Left colon (tissue), 2 donors: ENCODE measurements at regions not wholly inside any gene's neighbourhood (a gene's known extent, or its start where the extent isn't known, plus 50 kb on each side); places are given as distances from the start of the nearest gene placed in this dataset.
A peak's percentile ranks its signal among the peaks of the same experiment; 100 is the strongest.

ENCODE experiments used
- ATAC-seq: fragments of 200-7000 bp; cut with Tn5 transposase; one replicate; pipeline ENCODE4 v1.9.1; 2020; ENCODE audit warnings: mild to moderate bottlenecking, moderate library complexity
- DNase-seq, 2 donors: peaks; one replicate each; pipeline ENCODE4 v3.0.0-alpha.2; 2020
- intact Hi-C, 2 donors: fragments of 100-400 bp; cut with DNase I in 1 of 2; cut with micrococcal nuclease in 1 of 2; formaldehyde crosslinking; loops; one replicate each; pipeline versions ENCODE4 v1.11.2 to v1.14.0; 2022; cut with DNase I, micrococcal nuclease
- microRNA-seq, 2 donors: library from miRNA; unstranded; fragments of <30 nt; microRNA quantifications; one replicate each; pipeline versions ENCODE4 v1.1.0 to v1.2.0, GENCODE V29; 2020
- donor health status: DM: no; HTN: no; CAD: no.
- donor health status: DM: yes; HTN: yes; CAD: no.

GRCh38 chr1:168372307-168372706 is 91.6 kb downstream of the TBX19 start:
- ATAC-seq (no peak), DNase-seq (no peak)
- intact Hi-C loops = no loop called here

- ATAC-seq (no peak), DNase-seq (no peak)
- intact Hi-C loops = no loop called here
These were observed 90.8 kb downstream of the TBX19 start for GRCh38 chr1:168371477-168371876.

GRCh38 chr1:168370586-168370985 is 89.9 kb downstream of the TBX19 start:
- no peak for DNase-seq
- no peak for ATAC-seq
- intact Hi-C loops = no loop called here

GRCh38 chr1:168369655-168370054 is 89.0 kb downstream of the TBX19 start:
- ATAC-seq (no peak), DNase-seq (no peak)
- intact Hi-C loops = no loop called here

GRCh38 chr1:168368131-168368530 is 87.5 kb downstream of the TBX19 start:
- DNase-seq (no peak), ATAC-seq (no peak)
- intact Hi-C loops = no loop called here

- intact Hi-C loops = no loop called here
- ATAC-seq = peak; percentile 76
These were observed 85.2 kb downstream of the TBX19 start for GRCh38 chr1:168365719-168366479.

More at GRCh38 chr1:168365719-168366479, 85.2 kb downstream of the TBX19 start:
- DNase-seq = no peak

Small RNA genes in the stretch of these regions (microRNA-seq; reads per million reads assigned to microRNA genes)
- gene MIR557 = 0 reads per million in 2 donors
